Karpas-422 (cell line): ENCODE measurements at regions not wholly inside any gene's neighbourhood (a gene's known extent, or its start where the extent isn't known, plus 50 kb on each side); places are given as distances from the start of the nearest gene placed in this dataset.

ENCODE experiments used
- DNase-seq: peaks from one replicate; pipeline ENCODE4 v3.0.0-alpha.2; 2015
- H2AFZ ChIP-seq: fragments of 200-600 bp; sonication (generic); 2 replicates; pipeline ENCODE4 v1.6.1; 2014; ENCODE audit warnings: antibody characterized with exemption, low read length, mixed read lengths
- H3K27ac ChIP-seq: fragments of 200-600 bp; sonication (generic); 2 replicates; pipeline ENCODE4 v1.5.1; 2014; ENCODE audit warnings: mild to moderate bottlenecking, low read length, moderate library complexity
- H3K27me3 ChIP-seq: fragments of 200-600 bp; sonication (generic); 2 replicates; pipeline ENCODE4 v1.6.1; 2014; ENCODE audit warnings: low read length, mixed read lengths
- H3K36me3 ChIP-seq: fragments of 200-600 bp; sonication (generic); 2 replicates; pipeline ENCODE4 v1.6.1; 2014; ENCODE audit warnings: low read length, mixed read lengths; ENCODE audit not compliant: insufficient read depth
- H3K4me1 ChIP-seq: fragments of 200-600 bp; sonication (generic); 2 replicates; pipeline ENCODE4 v1.6.1; 2014; ENCODE audit warnings: mild to moderate bottlenecking, low read length, mixed read lengths
- H3K4me2 ChIP-seq: fragments of 200-600 bp; sonication (generic); 2 replicates; pipeline ENCODE4 v1.6.1; 2014; ENCODE audit warnings: low read length, low read depth, mild to moderate bottlenecking; ENCODE audit not compliant: poor library complexity, severe bottlenecking
- H3K4me3 ChIP-seq: fragments of 200-600 bp; sonication (generic); 2 replicates; pipeline ENCODE4 v1.5.1; 2014; ENCODE audit warnings: mild to moderate bottlenecking, antibody characterized with exemption, low read length, mixed read lengths
- H3K79me2 ChIP-seq: fragments of 200-600 bp; sonication (generic); 2 replicates; pipeline ENCODE4 v1.6.1; 2014; ENCODE audit warnings: mild to moderate bottlenecking, low read length, mixed read lengths
- H3K9ac ChIP-seq: fragments of 200-600 bp; sonication (generic); 2 replicates; pipeline ENCODE4 v1.6.0; 2014; ENCODE audit warnings: low read length
- H3K9me2 ChIP-seq: fragments of 200-600 bp; sonication (generic), shearing (Covaris generic); replicated peaks from 2 replicates; pipeline ENCODE4 v1.6.0; 2014; ENCODE audit warnings: mild to moderate bottlenecking, low read length, moderate library complexity; ENCODE audit not compliant: insufficient read depth
- H3K9me3 ChIP-seq: fragments of 300-700, 200-600 bp; sonication (generic); 2 replicates; pipeline ENCODE4 v1.6.1; 2014; ENCODE audit warnings: low read length, mixed read lengths
- H4K20me1 ChIP-seq: fragments of 200-600 bp; sonication (generic); 2 replicates; pipeline ENCODE4 v1.6.1; 2014; ENCODE audit warnings: mild to moderate bottlenecking, antibody characterized with exemption, low read length, low read depth; ENCODE audit not compliant: insufficient read depth

GRCh38 chr6:99810942-99811620, 182.9 kb downstream of the MCHR2 start:
- no peaks in the 10 kb centered on the region for H3K27me3 ChIP-seq
- no peaks in the 10 kb centered on the region for H3K9me3 ChIP-seq
- no peaks in the 10 kb centered on the region for H4K20me1 ChIP-seq
- H3K36me3 ChIP-seq = no peaks in the 10 kb centered on the region
- no peak for DNase-seq
- no peak overlapping the region for H3K4me2 ChIP-seq
- H3K9ac ChIP-seq = no peak overlapping the region
- H3K27ac ChIP-seq = no peak overlapping the region
- no peaks in the 10 kb centered on the region for H3K79me2 ChIP-seq
- H3K4me3 ChIP-seq = no peak overlapping the region
- H3K9me2 ChIP-seq = no peaks in the 10 kb centered on the region
- no peak overlapping the region for H2AFZ ChIP-seq
- H3K4me1 ChIP-seq = no peaks in the 10 kb centered on the region

DNA sequence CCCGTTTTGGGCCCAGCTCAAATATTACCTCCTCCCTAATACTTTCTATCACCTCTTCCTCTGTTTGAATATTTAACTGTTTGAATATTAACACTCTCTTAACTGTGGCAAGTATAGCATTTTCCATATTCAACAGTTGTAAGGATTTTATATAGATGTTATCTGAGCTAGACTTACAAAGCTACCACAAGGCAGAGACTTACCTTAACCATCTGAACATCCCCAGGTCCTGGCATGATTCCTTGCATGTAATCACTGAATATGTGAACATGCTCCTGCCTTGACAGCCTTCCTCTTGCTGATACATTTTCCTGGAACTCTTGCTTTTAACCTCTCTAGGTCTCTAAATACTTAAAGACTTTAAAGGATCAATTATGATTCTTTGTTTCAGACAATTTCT, 182.4 kb downstream of the MCHR2 start:
- H3K27ac ChIP-seq = no peak overlapping the region
- no peaks in the 10 kb centered on the region for H3K36me3 ChIP-seq
- H3K4me1 ChIP-seq = no peaks in the 10 kb centered on the region
- no peak for DNase-seq
- H4K20me1 ChIP-seq = no peaks in the 10 kb centered on the region
- H3K4me3 ChIP-seq = no peak overlapping the region
- H3K9me2 ChIP-seq = no peaks in the 10 kb centered on the region
- H3K9ac ChIP-seq = no peak overlapping the region
- no peaks in the 10 kb centered on the region for H3K27me3 ChIP-seq
- no peak overlapping the region for H2AFZ ChIP-seq
- H3K79me2 ChIP-seq = no peaks in the 10 kb centered on the region
- H3K9me3 ChIP-seq = no peaks in the 10 kb centered on the region
- H3K4me2 ChIP-seq = no peak overlapping the region

DNA sequence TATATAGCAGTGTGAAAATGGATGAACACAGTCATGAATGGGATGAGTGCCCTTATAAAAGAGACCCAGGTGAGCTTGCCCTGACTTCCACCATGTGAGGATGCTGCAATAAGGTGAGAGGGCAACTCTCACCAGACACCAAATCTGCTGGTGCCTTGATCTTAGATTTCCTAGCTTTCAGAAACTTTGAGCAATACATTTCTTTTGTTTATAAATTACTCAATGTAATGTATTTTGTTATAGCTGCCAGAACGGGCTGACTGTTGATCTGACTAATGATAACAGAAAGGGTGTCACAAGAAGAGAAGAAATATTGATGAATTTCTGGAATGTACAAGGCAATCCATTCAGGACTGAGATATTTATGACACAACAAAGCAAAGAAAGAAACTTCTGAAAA, 180.5 kb downstream of the MCHR2 start:
- Histone ChIP-seq H2AFZ (no peak overlapping the region), H4K20me1 (no peaks in the 10 kb centered on the region), H3K9ac (no peak overlapping the region), H3K9me2 (no peaks in the 10 kb centered on the region), H3K4me3 (no peak overlapping the region), H3K27me3 (no peaks in the 10 kb centered on the region), H3K4me1 (no peaks in the 10 kb centered on the region), H3K79me2 (no peaks in the 10 kb centered on the region), H3K9me3 (no peaks in the 10 kb centered on the region), H3K36me3 (no peaks in the 10 kb centered on the region), H3K27ac (no peak overlapping the region), H3K4me2 (no peak overlapping the region)
- DNase-seq = no peak

DNA sequence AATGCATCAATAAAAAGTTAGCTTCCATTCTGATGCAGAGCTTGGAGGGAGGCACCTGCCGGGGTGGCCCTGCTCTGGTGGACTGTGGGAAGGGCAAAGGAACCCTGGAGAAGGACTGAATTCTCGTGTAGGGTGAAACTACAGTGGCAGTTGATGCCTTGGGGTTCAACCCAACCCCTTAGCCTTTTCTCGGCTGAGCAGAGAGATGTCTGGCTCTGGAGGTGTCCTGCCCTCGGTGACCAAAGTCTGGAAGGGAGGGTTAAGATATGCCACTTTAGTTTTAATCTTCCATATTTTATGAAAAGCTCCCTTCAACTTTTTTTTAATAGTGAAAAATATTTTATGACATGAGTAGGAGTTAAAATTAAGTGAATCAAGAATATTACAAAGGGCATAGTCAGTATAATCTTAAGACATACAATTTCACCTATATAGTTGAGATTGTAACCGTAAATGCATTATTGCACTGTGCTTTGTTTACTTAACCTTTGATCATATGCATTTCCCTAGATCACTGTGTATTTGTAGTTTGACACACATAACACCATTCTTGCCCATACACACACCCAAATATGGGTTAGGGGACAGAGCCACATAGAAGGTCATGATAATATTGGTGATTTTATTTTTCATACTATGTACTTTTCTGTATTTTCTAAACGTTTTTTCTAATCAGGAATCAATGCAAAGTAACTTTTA, 179.6 kb downstream of the MCHR2 start:
- Histone ChIP-seq H3K79me2 (no peaks in the 10 kb centered on the region), H3K4me3 (no peak overlapping the region), H2AFZ (no peak overlapping the region), H3K4me1 (no peaks in the 10 kb centered on the region), H3K9me3 (no peaks in the 10 kb centered on the region), H3K9ac (no peak overlapping the region), H4K20me1 (no peaks in the 10 kb centered on the region), H3K27me3 (no peaks in the 10 kb centered on the region), H3K9me2 (no peaks in the 10 kb centered on the region), H3K36me3 (no peaks in the 10 kb centered on the region), H3K27ac (no peak overlapping the region), H3K4me2 (no peak overlapping the region)
- DNase-seq = no peak

- Histone ChIP-seq H2AFZ (peak overlapping the region; percentile 24; the same call in 1 of the 2 replicates), H3K36me3 (no peaks in the 10 kb centered on the region), H3K9me3 (no peaks in the 10 kb centered on the region), H3K27me3 (no peaks in the 10 kb centered on the region), H3K9me2 (no peaks in the 10 kb centered on the region), H3K4me3 (no peak overlapping the region), H3K9ac (no peak overlapping the region), H4K20me1 (no peaks in the 10 kb centered on the region), H3K27ac (no peak overlapping the region), H3K4me1 (no peaks in the 10 kb centered on the region), H3K79me2 (no peaks in the 10 kb centered on the region), H3K4me2 (no peak overlapping the region)
- DNase-seq = no peak
These were observed 177.2 kb downstream of the MCHR2 start for GRCh38 chr6:99816795-99817194.

GRCh38 chr6:99818161-99818560, 175.9 kb downstream of the MCHR2 start:
- no peaks in the 10 kb centered on the region for H3K27me3 ChIP-seq
- H3K9ac ChIP-seq = no peak overlapping the region
- H4K20me1 ChIP-seq = no peaks in the 10 kb centered on the region
- no peak overlapping the region for H2AFZ ChIP-seq
- H3K4me1 ChIP-seq = no peaks in the 10 kb centered on the region
- no peak overlapping the region for H3K27ac ChIP-seq
- no peaks in the 10 kb centered on the region for H3K9me2 ChIP-seq
- H3K36me3 ChIP-seq = no peaks in the 10 kb centered on the region
- no peaks in the 10 kb centered on the region for H3K9me3 ChIP-seq
- H3K4me2 ChIP-seq = no peak overlapping the region
- no peak for DNase-seq
- H3K79me2 ChIP-seq = no peaks in the 10 kb centered on the region
- no peak overlapping the region for H3K4me3 ChIP-seq

GRCh38 chr6:99819853-99820252, 174.2 kb downstream of the MCHR2 start:
- Histone ChIP-seq H3K4me1 (no peaks in the 10 kb centered on the region), H3K27ac (no peak overlapping the region), H3K4me3 (no peak overlapping the region), H2AFZ (no peak overlapping the region), H3K27me3 (no peaks in the 10 kb centered on the region), H3K9me2 (no peaks in the 10 kb centered on the region), H3K4me2 (no peak overlapping the region), H3K79me2 (no peaks in the 10 kb centered on the region), H4K20me1 (no peaks in the 10 kb centered on the region), H3K9me3 (no peaks in the 10 kb centered on the region), H3K9ac (no peak overlapping the region), H3K36me3 (no peaks in the 10 kb centered on the region)
- DNase-seq = no peak

GRCh38 chr6:99821164-99821563, 172.9 kb downstream of the MCHR2 start:
- Histone ChIP-seq H3K4me3 (no peak overlapping the region), H3K79me2 (no peaks in the 10 kb centered on the region), H3K4me2 (no peak overlapping the region), H3K27ac (no peak overlapping the region), H3K9ac (no peak overlapping the region), H3K4me1 (no peaks in the 10 kb centered on the region), H3K9me2 (no peaks in the 10 kb centered on the region), H3K9me3 (no peaks in the 10 kb centered on the region), H3K27me3 (no peaks in the 10 kb centered on the region), H4K20me1 (no peaks in the 10 kb centered on the region), H2AFZ (no peak overlapping the region), H3K36me3 (no peaks in the 10 kb centered on the region)
- DNase-seq = no peak
